Hematopoietic multipotent progenitor cell treated with erythropoietin and hydrocortisone succinate and interleukin-3 and kit ligand, for 8 days (in vitro differentiated cells): ENCODE measurements at regions not wholly inside any gene's neighbourhood (a gene's known extent, or its start where the extent isn't known, plus 50 kb on each side); places are given as distances from the start of the nearest gene placed in this dataset.
"Not testable (repeated sequence)": the region's sequence is repeated elsewhere in the genome, so short reads cannot be mapped to it uniquely, and the experiment has no call there.

Experiments
- DNase-seq: peaks from one replicate; pipeline ENCODE4 v3.0.0-alpha.2; 2015

GRCh38 chr6:158881276-158881675 is 62.1 kb upstream of the EZR start:
- not testable (repeated sequence) for DNase-seq

- peak; percentile 19 for DNase-seq
Measured at GRCh38 chr6:158879180-158879579, 60.0 kb upstream of the EZR start.

- no peak for DNase-seq
Measured at GRCh38 chr6:158877716-158878115, 58.5 kb upstream of the EZR start.

- DNase-seq: no peak
Measured at GRCh38 chr6:158876886-158877285, 57.7 kb upstream of the EZR start.

GRCh38 chr6:158870649-158870957 is 51.4 kb upstream of the EZR start:
- DNase-seq: no peak

GRCh38 chr6:158869826-158870648 is 50.9 kb upstream of the EZR start:
- DNase-seq: peak; percentile 91

- peak; percentile 83 for DNase-seq
Measured at GRCh38 chr6:158868890-158869825, 50.0 kb upstream of the EZR start.
